Mesothelial cell of epicardium (in vitro differentiated cells): ENCODE measurements at regions not wholly inside any gene's neighbourhood (a gene's known extent, or its start where the extent isn't known, plus 50 kb on each side); places are given as distances from the start of the nearest gene placed in this dataset.

Experiments
- DNase-seq, 2 experiments: peaks; one replicate each; pipeline ENCODE4 v3.0.0; 2021; ENCODE audit warnings: low spot score in 2 of 2; ENCODE audit not compliant: unreplicated experiment in 2 of 2
- H3K27ac Mint-ChIP-seq: 2 replicates; pipeline ENCODE4 v1.8.0; 2021; ENCODE audit warnings: mixed read lengths
- H3K27me3 Mint-ChIP-seq: 2 replicates; pipeline ENCODE4 v1.8.0; 2021; ENCODE audit warnings: low read depth, mixed read lengths
- H3K36me3 Mint-ChIP-seq: 2 replicates; pipeline ENCODE4 v1.8.0; 2021; ENCODE audit warnings: mixed read lengths
- H3K4me1 Mint-ChIP-seq: 2 replicates; pipeline ENCODE4 v1.8.0; 2021; ENCODE audit warnings: mixed read lengths
- H3K4me3 Mint-ChIP-seq: 2 replicates; pipeline ENCODE4 v1.8.0; 2021; ENCODE audit warnings: mild to moderate bottlenecking, moderate library complexity, mixed read lengths
- H3K9me3 Mint-ChIP-seq: 2 replicates; pipeline ENCODE4 v1.8.0; 2021; ENCODE audit warnings: mixed read lengths
- TF ChIP-seq, protein P1 (sequence below): fragments of 200-600 bp; sonication (generic); IDR thresholded peaks from one replicate; pipeline ENCODE4 v1.5.0; 2021; ENCODE audit warnings: antibody characterized with exemption; ENCODE audit not compliant: unreplicated experiment

DNA sequence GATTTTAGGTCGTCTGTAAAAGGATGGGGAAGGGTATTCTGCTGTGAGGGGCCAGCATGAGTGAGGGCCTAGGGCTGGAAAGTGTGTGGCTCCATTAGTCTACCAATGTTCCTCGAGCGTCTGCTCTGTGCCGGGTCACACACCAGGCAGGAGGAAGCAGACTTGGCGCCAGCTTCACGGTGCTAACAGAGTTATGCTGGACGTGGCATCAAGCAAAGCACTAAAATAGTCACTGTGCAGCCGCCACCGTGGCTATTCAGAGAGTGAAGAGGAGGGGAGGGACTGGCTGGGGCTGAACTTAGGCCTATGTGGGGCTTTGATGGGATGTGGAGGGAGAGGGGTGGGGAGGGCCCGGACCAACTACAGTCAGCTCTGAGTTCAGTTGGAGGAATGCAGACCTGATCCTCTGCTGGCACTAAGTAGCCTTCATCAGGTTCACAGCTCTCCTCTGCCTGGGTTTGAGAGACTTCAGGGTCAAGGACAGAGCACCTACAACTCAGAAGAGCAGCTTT lies 83.9 kb upstream of the MSX1 start:
- DNase-seq = no peak
- Mint-ChIP-seq H3K36me3 (no peaks in the 10 kb centered on the region), H3K27me3 (no peaks in the 10 kb centered on the region), H3K9me3 (no peaks in the 10 kb centered on the region), H3K4me3 (no peak overlapping the region), H3K4me1 (peaks cover 4% of the 10 kb centered on the region), H3K27ac (no peak overlapping the region)
- TF ChIP-seq, protein P1, sequence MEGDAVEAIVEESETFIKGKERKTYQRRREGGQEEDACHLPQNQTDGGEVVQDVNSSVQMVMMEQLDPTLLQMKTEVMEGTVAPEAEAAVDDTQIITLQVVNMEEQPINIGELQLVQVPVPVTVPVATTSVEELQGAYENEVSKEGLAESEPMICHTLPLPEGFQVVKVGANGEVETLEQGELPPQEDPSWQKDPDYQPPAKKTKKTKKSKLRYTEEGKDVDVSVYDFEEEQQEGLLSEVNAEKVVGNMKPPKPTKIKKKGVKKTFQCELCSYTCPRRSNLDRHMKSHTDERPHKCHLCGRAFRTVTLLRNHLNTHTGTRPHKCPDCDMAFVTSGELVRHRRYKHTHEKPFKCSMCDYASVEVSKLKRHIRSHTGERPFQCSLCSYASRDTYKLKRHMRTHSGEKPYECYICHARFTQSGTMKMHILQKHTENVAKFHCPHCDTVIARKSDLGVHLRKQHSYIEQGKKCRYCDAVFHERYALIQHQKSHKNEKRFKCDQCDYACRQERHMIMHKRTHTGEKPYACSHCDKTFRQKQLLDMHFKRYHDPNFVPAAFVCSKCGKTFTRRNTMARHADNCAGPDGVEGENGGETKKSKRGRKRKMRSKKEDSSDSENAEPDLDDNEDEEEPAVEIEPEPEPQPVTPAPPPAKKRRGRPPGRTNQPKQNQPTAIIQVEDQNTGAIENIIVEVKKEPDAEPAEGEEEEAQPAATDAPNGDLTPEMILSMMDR = no peak

DNA sequence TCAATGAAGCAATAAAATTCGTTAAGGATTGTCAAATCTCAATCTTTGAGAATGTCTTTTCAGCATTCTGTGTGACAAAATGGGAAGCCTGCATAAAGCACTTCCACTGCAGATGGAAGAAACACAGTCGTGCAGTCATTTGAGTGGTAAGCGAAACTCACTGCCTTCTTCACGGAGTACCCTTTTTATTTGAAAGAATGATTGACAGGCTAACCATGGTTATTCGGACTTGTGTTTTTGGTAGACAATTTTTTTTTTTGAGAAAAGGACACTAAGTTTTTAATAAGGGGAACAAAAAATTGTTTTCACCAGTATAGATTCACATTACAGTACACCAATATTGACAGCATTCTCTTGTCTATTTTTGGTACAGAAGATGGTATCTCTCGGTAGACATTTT lies 86.9 kb upstream of the MSX1 start:
- Mint-ChIP-seq H3K36me3 (no peaks in the 10 kb centered on the region), H3K27me3 (no peaks in the 10 kb centered on the region), H3K9me3 (peaks cover under 1% of the 10 kb centered on the region), H3K4me1 (peaks cover 4% of the 10 kb centered on the region), H3K4me3 (no peak overlapping the region), H3K27ac (no peak overlapping the region)
- no peak for DNase-seq
- TF ChIP-seq, protein P1 = no peak

DNA sequence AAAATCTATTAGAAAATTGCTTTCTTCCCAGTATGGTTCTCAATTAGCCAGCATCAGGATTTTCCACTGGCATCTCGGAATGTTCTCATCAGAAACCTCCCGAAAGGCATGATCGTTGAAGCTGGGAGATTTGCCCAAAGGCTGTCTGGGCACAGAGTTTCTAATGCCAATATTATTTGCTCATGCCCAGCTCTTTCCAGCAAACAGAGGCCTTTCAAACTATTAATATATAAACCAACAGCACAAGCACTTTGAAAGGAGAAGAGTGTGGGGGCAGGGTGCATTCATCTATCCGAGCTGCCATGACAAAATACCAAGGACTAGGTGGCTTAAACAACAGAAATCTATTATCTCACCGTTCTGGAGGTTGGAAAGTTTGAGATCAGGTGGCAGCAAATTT lies 88.3 kb upstream of the MSX1 start:
- DNase-seq = no peak
- H3K36me3 Mint-ChIP-seq = peaks cover 4% of the 10 kb centered on the region
- TF ChIP-seq, protein P1 = no peak
- peaks cover 5% of the 10 kb centered on the region for H3K9me3 Mint-ChIP-seq
- no peak overlapping the region for H3K27ac Mint-ChIP-seq
- no peaks in the 10 kb centered on the region for H3K27me3 Mint-ChIP-seq
- no peak overlapping the region for H3K4me3 Mint-ChIP-seq
- peaks cover 10% of the 10 kb centered on the region for H3K4me1 Mint-ChIP-seq

DNA sequence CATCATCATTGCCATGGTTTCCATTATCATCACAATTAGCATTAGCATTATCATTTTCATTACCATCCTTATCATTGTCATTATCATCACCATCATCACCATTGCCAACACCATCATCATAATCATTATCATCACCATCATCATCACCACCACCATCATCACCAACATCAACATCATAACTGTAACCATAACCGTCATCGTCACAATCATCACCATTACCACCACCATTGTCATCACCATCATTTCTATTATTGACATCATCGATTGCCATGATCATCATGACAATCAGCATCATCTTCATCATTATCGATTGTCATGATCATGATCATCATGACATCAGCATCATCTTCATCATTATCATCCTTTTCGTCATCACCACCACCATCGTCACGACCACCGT lies 88.9 kb upstream of the MSX1 start:
- Mint-ChIP-seq H3K27me3 (no peaks in the 10 kb centered on the region), H3K4me3 (no peak overlapping the region), H3K27ac (no peak overlapping the region), H3K9me3 (peaks cover 5% of the 10 kb centered on the region), H3K4me1 (peaks cover 14% of the 10 kb centered on the region), H3K36me3 (peaks cover 4% of the 10 kb centered on the region)
- TF ChIP-seq, protein P1 = no peak
- no peak for DNase-seq

DNA sequence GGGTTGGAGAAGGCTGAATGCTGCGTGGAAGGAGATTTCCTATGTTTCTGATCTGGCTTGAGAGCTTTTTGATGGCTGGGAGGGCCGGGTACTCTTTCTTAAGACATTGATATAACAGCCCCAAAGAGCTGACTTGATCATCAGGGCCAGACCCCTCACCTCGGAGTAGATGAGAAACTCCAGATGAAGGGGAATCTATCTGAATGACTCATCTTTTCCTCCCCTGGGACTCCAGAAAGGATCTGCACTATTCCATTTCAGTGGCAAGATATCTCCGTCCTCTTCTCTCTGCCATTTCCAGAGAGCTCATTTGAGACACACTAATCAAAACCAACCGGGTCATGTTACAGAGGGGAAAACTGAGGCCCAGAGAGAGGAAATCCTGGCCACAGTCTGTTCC lies 92.9 kb upstream of the MSX1 start:
- H3K9me3 Mint-ChIP-seq = peaks cover 5% of the 10 kb centered on the region
- H3K27ac Mint-ChIP-seq = no peak overlapping the region
- H3K4me3 Mint-ChIP-seq = no peak overlapping the region
- peaks cover 37% of the 10 kb centered on the region for H3K4me1 Mint-ChIP-seq
- peaks cover 4% of the 10 kb centered on the region for H3K36me3 Mint-ChIP-seq
- no peaks in the 10 kb centered on the region for H3K27me3 Mint-ChIP-seq
- DNase-seq = no peak
- TF ChIP-seq, protein P1 = no peak

DNA sequence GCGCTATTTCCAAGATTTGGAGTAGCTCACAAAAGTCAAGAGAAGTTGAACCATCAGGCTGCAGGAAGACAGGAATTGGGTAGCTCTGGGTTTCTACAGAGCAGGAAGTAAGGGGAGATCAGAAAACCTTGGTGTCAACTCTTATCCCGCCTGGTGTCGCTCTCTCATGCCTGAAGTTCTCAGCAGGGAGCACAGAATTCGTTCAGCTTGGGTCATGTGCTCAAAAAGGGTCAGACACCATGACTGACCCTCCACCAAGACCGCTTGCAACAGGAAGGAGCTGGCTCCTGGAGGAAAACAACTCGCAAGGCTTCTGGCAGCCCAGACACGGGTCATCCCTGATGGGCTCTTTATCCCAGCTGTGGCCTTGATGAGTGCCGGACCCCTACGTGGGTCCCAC lies 93.7 kb upstream of the MSX1 start:
- Mint-ChIP-seq H3K36me3 (peaks cover 4% of the 10 kb centered on the region), H3K4me3 (no peak overlapping the region), H3K27me3 (no peaks in the 10 kb centered on the region), H3K4me1 (peaks cover 45% of the 10 kb centered on the region), H3K9me3 (peaks cover 5% of the 10 kb centered on the region), H3K27ac (peak overlapping the region; percentile 10)
- TF ChIP-seq, protein P1 = no peak
- DNase-seq = no peak
